ENCODE measurements at regions not wholly inside any gene's neighbourhood (a gene's known extent, or its start where the extent isn't known, plus 50 kb on each side); places are given as distances from the start of the nearest gene placed in this dataset.

GRCh38 chr5:34531751-34532360 lies 124.3 kb upstream of the RAI14 start:
- DNase-seq (ENCODE audit: low read depth in 2 of 2), result no peak

DNA sequence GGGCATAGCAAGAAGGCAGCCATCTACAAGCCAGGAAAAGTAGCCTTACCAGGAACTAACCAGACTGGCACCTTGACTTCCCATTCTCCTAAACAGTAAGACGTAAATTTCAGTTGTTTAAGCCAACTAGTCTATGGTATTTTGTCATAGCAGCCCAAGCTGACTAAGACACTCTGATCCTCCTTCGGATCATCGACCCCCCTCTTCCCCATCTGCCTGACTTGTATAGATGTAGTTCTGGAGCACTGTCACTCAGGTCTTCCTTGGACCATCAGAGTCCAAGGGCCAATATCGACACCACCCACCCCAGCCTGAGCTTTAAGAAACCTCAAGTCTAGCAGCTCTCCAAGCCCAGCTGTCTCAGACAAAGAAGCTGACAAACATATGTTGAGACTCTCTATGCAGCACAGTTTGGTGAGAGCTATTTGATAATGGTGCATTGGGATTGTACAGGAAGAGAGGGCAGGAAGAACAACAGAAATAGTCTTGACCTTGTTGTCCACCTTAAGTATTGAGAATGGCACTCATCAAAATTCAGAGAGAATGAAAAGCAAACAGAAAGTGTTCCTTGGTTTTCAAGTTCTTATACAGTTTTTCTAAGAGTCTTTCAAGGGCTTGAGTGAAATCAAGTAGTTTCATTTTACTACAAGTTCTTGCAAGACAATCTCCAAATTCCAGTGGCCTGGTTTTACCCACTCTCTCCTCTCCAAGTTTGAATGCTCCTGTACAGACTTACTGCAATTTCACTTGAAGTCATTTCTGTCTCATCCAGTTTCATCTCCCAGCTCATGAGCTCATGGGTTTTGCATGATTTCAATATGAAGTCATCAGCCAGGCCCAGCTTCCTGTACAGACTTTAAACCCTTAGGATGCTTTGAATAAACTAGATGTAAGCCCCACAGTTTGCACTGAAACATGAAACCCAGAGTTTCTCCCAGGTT lies 122.3 kb upstream of the RAI14 start:
- DNase-seq (ENCODE audit: low read depth in 2 of 2), result no peak

- no peak for DNase-seq (ENCODE audit: low read depth in 2 of 2)
Measured at GRCh38 chr5:34534523-34535103, 121.5 kb upstream of the RAI14 start.

GRCh38 chr5:34535433-34535832 lies 120.7 kb upstream of the RAI14 start:
- DNase-seq (ENCODE audit: low read depth in 2 of 2), result no peak

DNA sequence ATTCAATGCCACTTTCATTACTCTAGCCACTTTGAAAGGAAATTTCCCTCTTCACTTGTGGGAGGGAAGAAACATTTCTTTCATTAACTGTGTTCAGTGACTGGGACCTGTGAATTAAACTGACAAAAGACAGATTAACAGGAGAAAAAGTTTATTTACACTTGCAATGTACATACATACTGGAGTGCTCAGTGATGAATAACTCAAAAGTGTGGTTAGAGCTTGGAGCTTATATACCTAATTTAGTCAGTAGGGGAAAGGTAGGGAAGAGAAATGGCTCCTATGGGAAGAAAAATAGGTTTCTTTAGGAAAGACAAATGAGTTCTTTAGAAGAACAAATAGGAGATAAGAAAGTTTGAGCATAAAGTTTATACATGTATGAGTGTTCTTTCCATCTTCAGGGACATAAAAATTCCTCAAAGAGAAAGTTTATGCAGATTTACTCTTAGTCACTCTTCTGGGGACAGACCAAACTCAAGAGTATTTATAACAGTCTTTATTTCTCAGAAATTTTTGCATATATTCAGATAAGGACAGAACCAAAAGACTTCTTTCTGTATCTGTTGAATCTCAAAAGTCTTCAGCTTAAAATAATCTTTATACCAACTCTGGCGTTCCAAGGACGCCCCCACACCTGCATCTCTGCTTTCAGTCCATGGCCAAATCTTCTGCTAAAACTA lies 120.0 kb upstream of the RAI14 start:
- DNase-seq (ENCODE audit: low read depth in 2 of 2), result no peak

GRCh38 chr5:34536699-34537098 lies 119.4 kb upstream of the RAI14 start:
- no peak for DNase-seq (ENCODE audit: low read depth in 2 of 2)

DNA sequence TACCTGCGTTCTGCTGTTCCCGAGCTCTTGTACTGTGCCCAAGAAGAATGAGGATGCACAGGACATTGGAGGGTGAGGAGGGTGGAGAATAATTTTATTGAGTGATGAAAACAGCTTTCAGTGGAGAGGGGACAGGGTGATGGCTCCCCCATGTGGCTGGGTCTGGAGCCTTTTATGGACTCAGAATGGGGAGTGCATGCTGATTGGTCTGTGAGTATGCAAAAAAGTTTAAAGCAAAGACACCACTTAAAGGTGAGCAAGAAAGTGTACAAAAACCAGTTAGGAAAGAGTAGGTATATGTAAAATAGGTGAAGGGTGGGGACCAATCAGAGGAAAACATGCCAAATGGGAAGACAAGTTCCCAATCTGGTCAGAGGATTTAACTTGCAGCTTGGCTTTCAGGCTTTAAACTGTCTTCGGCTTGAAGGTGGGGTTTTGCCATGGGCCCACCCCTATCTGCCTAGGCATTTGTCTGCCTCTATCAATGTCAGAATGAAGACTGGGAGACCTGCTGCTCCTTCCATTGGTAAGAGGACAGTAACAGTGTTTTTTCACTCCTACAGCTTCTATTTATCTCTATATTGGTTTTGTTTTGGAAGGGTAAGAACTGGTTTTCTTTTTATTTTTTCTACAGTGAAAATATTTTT lies 118.0 kb upstream of the RAI14 start:
- DNase-seq (ENCODE audit: low read depth in 2 of 2), result no peak

- DNase-seq (ENCODE audit: low read depth in 2 of 2), result no peak
Measured at GRCh38 chr5:34539183-34539582, 116.9 kb upstream of the RAI14 start.

DNA sequence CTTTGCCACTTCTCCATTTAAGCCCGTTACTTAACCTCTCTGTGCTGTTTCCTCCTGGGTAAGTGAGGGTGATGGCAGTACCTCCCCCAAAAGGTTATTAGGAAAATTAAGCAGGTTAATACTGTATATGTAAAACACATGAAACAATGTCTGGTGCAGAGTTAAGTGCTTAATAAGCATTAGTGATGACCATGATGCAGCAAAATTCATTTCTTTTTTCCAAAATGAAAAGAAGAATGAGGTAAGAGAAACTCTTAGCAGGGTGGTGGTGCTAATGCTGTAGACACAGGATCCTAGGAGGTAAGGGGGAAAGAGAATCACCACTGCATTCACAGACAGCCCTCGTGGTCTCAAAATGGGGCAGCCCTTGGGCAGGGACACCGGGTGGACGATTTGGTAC lies 115.1 kb upstream of the RAI14 start:
- no peak for DNase-seq (ENCODE audit: low read depth in 2 of 2)

DNA sequence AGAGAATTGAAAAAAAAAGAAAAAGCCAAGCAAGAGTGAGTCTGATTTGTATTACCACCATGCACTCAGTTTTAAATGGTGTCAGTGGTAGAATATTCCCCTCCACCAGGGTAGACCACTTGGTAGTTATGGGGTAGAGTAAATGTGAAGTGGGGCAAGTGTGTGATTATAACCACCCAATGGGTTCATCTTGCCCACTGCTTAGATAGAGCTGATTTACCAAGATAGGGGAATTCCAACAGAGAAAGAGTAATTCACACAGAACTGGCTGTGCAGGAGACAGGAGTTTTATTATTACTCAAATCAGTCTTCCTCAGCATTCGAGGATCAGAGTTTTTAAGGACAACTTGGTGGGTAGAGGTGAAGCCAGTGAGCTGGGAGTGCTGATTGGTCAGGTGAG lies 113.3 kb upstream of the RAI14 start:
- no peak for DNase-seq (ENCODE audit: low read depth in 2 of 2)

DNA sequence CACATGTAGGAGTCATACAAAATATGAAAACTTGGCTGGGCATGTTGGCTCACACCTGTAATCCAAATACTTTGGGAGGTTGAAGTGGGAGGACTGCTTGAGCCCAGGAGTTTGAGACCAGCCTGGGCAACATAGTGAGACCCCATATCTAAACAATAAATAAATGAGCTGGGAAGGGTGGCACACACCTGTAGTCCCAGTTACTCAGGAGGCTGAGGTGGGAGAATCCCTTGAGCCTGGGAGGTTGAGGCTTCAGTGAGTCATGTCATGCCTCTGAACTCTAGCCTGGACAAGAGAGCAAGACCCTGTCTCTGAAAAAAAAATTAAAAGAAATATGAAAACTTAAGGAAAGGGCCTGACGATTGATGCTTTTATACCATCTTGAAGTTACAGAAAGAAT lies 112.4 kb upstream of the RAI14 start:
- DNase-seq (ENCODE audit: low read depth in 2 of 2), result no peak

DNA sequence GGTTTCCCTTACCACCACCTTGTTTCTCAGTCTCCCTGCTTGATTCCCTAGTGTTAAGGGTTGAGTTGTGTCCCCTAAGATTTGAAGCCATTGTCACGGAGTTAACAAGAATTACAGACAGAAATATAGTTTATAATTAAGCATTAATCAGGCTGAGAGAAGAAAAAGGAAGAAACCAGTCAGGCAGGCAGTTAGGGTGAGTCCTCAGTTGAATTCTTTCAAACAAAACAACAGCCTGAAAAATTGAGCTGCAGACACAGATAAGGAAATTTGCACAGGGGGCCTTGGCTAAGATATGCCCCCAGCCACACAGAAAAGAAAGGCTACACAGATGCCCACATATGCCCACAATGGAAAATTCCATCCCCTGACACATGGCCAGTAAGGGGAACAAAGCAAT lies 111.7 kb upstream of the RAI14 start:
- no peak for DNase-seq (ENCODE audit: low read depth in 2 of 2)

DNA sequence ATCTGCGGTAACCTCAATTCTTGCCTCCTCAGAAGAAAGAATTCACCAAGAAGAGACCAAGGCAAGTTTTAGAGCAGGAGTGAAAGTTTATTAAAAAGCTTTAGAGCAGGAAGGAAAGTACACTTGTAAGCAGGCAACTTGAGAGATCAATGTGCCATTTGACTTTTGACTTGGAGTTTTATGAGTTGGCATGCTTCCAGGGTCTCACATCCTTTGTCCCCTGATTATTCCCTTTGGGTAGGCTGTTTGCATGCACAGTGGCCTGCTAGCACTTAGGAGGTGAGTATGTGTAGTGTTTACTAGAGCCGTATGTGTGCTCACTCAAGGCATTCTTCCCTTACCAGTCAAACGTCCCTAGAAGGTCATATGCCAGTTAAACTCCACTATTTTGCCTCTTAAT lies 111.0 kb upstream of the RAI14 start:
- DNase-seq (ENCODE audit: low read depth in 2 of 2), result no peak

GRCh38 chr5:34545626-34546025 lies 110.5 kb upstream of the RAI14 start:
- DNase-seq (ENCODE audit: low read depth in 2 of 2), result no peak

GRCh38 chr5:34547300-34548085 lies 108.6 kb upstream of the RAI14 start:
- no peak for DNase-seq (ENCODE audit: low read depth in 2 of 2)

DNA sequence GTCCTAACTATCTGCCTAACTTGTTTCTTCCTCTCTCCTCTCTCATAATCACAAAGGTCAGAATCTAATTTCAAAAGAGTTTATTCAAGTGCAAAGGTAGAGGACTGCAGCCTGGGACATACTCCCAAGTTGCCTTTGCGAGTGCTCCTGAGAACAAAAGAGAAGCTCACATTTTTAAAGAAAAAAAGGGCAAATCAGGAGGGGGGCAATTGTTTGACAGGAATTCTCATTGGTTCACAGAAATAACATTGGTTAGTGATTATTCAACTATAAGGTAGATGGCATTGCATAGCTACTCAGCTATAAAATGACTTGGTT lies 108.1 kb upstream of the RAI14 start:
- DNase-seq (ENCODE audit: low read depth in 2 of 2), result no peak

DNA sequence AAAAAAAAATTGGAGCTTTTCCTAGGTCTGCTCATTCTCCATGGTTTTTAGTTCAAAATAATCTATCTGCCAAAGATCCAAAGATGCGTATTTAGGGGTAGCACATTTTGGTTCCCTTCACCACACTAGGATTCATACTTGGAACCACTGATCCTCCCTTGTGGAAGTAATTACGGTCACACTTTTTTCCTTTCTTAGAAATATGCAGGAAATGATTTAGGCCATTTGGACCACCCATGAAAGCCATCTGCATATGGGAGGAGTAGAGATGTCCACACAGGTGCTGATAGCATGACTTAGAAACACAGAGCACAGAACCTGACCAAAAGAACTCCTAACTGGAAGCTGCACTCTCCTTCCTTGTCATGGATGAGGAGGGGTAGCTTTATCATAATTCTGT lies 105.9 kb upstream of the RAI14 start:
- no peak for DNase-seq (ENCODE audit: low read depth in 2 of 2)

- DNase-seq (ENCODE audit: low read depth in 2 of 2), result no peak
Measured at GRCh38 chr5:34550964-34551363, 105.2 kb upstream of the RAI14 start.

DNA sequence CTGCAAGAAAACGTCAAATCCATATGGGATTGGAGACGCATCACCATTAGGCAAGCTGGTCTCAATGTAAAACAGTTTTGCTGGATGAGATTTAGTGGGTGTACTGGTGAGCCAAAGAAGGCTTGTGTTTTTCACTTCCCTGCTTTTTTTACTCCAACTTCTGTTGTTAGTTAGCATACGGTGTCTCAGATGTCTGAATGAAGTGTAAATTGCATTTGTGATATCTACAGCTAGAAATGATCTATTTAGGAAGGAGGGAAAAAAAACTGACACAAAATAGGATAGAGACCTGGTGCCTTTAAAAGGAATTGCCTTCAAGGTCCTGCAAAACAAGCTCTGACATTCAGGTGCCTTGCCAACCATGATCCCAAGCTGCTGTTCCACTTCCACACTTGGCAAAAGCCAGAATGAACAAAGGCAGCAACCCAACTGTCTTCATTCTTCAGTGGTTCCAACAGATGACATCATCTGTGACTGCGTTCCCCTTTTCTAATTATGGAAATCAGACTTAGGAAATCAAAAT lies 104.2 kb upstream of the RAI14 start:
- no peak for DNase-seq (ENCODE audit: low read depth in 2 of 2)

- DNase-seq (ENCODE audit: low read depth in 2 of 2), result no peak
Measured at GRCh38 chr5:34552686-34553085, 103.4 kb upstream of the RAI14 start.

DNA sequence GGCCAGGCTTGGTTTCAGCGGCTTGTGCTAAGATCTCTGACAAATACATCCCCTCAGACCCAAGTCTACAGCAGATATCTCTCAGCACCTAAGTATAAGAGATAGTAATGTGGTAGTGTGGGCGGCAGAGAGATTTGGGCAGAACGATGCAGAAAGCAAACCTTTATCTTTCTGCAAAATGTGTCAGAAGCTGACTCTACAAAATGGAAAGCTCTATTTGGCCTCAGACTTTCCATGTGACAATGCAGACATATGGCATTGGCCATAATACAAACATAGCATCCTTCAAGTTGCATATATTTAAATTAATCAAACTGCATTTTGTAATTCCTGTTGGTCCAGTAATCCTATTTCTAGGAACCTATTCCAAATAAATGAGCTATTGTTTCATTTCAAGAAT lies 102.5 kb upstream of the RAI14 start:
- DNase-seq (ENCODE audit: low read depth in 2 of 2), result no peak
